ENCODE measurements at regions not wholly inside any gene's neighbourhood (a gene's known extent, or its start where the extent isn't known, plus 50 kb on each side); places are given as distances from the start of the nearest gene placed in this dataset.

GRCh38 chr2:238967031-238967977 is 119.4 kb downstream of the TWIST2 start:
- Histone ChIP-seq H3K4me3 (ENCODE audit: low read depth, low read length) (no peak overlapping the region), H3K36me3 (ENCODE audit: control insufficient read depth in 2 of 2, insufficient read depth in 1 of 2, low read length in 2 of 2) (no peaks in the 10 kb centered on the region), H3K27ac (ENCODE audit: extremely low read depth, low read depth, low read length) (no peak overlapping the region), H3K4me1 (ENCODE audit: control insufficient read depth, insufficient read depth, low read length) (no peaks in the 10 kb centered on the region), H3K9me3 (ENCODE audit: control insufficient read depth, insufficient read depth, low read depth, low read length) (no peaks in the 10 kb centered on the region)
- no peak for TF ChIP-seq ZNF324 (tag by site-specific recombination; IDR thresholded peaks at IDR 0.05)
- 0 out of 2 replicates have a peak, but pooled peaks have one; percentile 19 for TF ChIP-seq EGR2 (tag by site-specific recombination; IDR thresholded peaks at IDR 0.05; ENCODE audit: low read depth)
- ChIA-PET POLR2A (no interaction called here), CTCF (interaction anchor here (0.6 kb wide), 1 partner anchor 11 kb away, joined by 3 read pairs; no protein-coding TSS in a partner anchor)

- no peaks in the 10 kb centered on the region for H3K4me1 ChIP-seq (ENCODE audit: control insufficient read depth, insufficient read depth, low read length)
- POLR2A ChIA-PET = no interaction called here
- no peak overlapping the region for H3K4me3 ChIP-seq (ENCODE audit: low read depth, low read length)
- CTCF ChIA-PET = no interaction called here
- H3K9me3 ChIP-seq (ENCODE audit: control insufficient read depth, insufficient read depth, low read depth, low read length) = no peaks in the 10 kb centered on the region
- TF ChIP-seq ZNF521 (tag by site-specific recombination; IDR thresholded peaks at IDR 0.05) (no peak), ZNF18 (tag by site-specific recombination; IDR thresholded peaks at IDR 0.05) (no peak), KLF17 (tag by site-specific recombination; IDR thresholded peaks at IDR 0.05) (no peak), AEBP2 (tag by site-specific recombination; IDR thresholded peaks at IDR 0.05; ENCODE audit: borderline replicate concordance) (no peak), TRIM28 (IDR thresholded peaks at IDR 0.05; ENCODE audit: borderline replicate concordance, low read length) (no peak), ZNF133 (tag by site-specific recombination; IDR thresholded peaks at IDR 0.05) (no peak), ZNF624 (tag by site-specific recombination; IDR thresholded peaks at IDR 0.05) (no peak), ATF2 (tag by site-specific recombination; IDR thresholded peaks at IDR 0.05; ENCODE audit: low read depth) (no peak), ZNF785 (tag by site-specific recombination; IDR thresholded peaks at IDR 0.05) (no peak), ZNF621 (tag by site-specific recombination; IDR thresholded peaks at IDR 0.05) (no peak), ZNF707 (tag by site-specific recombination; IDR thresholded peaks at IDR 0.05) (no peak), ZNF777 (tag by site-specific recombination; IDR thresholded peaks at IDR 0.05; ENCODE audit: borderline replicate concordance) (no peak), ZBTB26 (tag by site-specific recombination; optimal IDR thresholded peaks at IDR 0.05) (no peak), ZNF585B (tag by site-specific recombination; IDR thresholded peaks at IDR 0.05) (no peak), EGR2 (tag by site-specific recombination; IDR thresholded peaks at IDR 0.05; ENCODE audit: low read depth) (no peak), ZNF529 (tag by site-specific recombination; IDR thresholded peaks at IDR 0.05; ENCODE audit: insufficient replicate concordance) (no peak), KLF10 (tag by site-specific recombination; IDR thresholded peaks at IDR 0.05) (no peak)
- H3K27ac ChIP-seq (ENCODE audit: extremely low read depth, low read depth, low read length) = no peak overlapping the region
- H3K36me3 ChIP-seq (ENCODE audit: control insufficient read depth in 2 of 2, insufficient read depth in 1 of 2, low read length in 2 of 2) = no peaks in the 10 kb centered on the region
Observed at GRCh38 chr2:238967978-238968360, 120.1 kb downstream of the TWIST2 start.
